Kidney (tissue), 13 donors: ENCODE measurements at regions not wholly inside any gene's neighbourhood (a gene's known extent, or its start where the extent isn't known, plus 50 kb on each side); places are given as distances from the start of the nearest gene placed in this dataset.

Source experiments
- DNase-seq, 5 donors: peaks; one replicate each; pipeline ENCODE4 v3.0.0-alpha.2; 2013 to 2020
- FAIRE-seq: peaks from 2 replicates; lab custom pipeline; 2012; peaks lifted over from hg19 to GRCh38; lab: Jason Lieb, UNC
- H3K27ac ChIP-seq, 2 donors: one replicate each; pipeline ENCODE4 v1.7.0; 2013; ENCODE audit warnings: low read depth in 2 of 2, low read length in 2 of 2, inconsistent platforms in 1 of 2
- H3K27me3 ChIP-seq: one replicate; pipeline ENCODE4 v1.7.1; 2013; ENCODE audit warnings: low read length, inconsistent platforms; ENCODE audit not compliant: control insufficient read depth, insufficient read depth
- H3K36me3 ChIP-seq, 3 donors: one replicate each; pipeline versions ENCODE4 v1.7.0 to v1.7.1; 2013; ENCODE audit warnings: low read length in 3 of 3, control low read depth in 1 of 3, inconsistent platforms in 1 of 3; ENCODE audit not compliant: insufficient read depth in 3 of 3, control insufficient read depth in 2 of 3
- H3K4me1 ChIP-seq, 3 donors: one replicate each; pipeline versions ENCODE4 v1.7.0 to v1.7.1; 2013; ENCODE audit warnings: low read length in 3 of 3, inconsistent platforms in 1 of 3, low read depth in 1 of 3; ENCODE audit not compliant: control insufficient read depth in 2 of 3, insufficient read depth in 2 of 3
- H3K4me3 ChIP-seq, 3 donors: one replicate each; pipeline versions ENCODE4 v1.7.0 to v1.8.1; 2013; ENCODE audit warnings: low read length in 3 of 3, control low read depth in 1 of 3, inconsistent platforms in 1 of 3
- H3K9ac ChIP-seq, 3 donors: one replicate each; pipeline versions ENCODE4 v1.7.0 to v1.7.1; 2013; ENCODE audit warnings: low read length in 3 of 3, control low read depth in 1 of 3, inconsistent platforms in 1 of 3
- H3K9me3 ChIP-seq, 3 donors: one replicate each; pipeline versions ENCODE4 v1.7.0 to v1.7.1; 2013; ENCODE audit warnings: low read length in 3 of 3, control low read depth in 1 of 3, inconsistent platforms in 1 of 3; ENCODE audit not compliant: control insufficient read depth in 2 of 3, insufficient read depth in 1 of 3
- CTCF ChIP-seq: IDR thresholded peaks from 3 replicates; pipeline ENCODE4 v1.5.1; 2012; ENCODE audit warnings: mild to moderate bottlenecking, moderate library complexity, borderline replicate concordance; ENCODE audit not compliant: insufficient read depth; ENCODE audit errors: extremely low read depth
- intact Hi-C: fragments of 100-400 bp; cut with DNase I; formaldehyde crosslinking; loops from one replicate; pipeline ENCODE4 v1.11.1; 2022
- donor health status: control.
- donor health status: control.
- donor health status: control.
- donor health status: control.
- donor health status: control.
- donor health status: DM: yes; HTN: yes; CAD: no.
- donor health status: Normal renal cell carcinoma (clear cell type).

GRCh38 chr11:122173587-122173986 lies 57.6 kb upstream of the BLID start:
- no peaks in the 10 kb centered on the region for H3K9me3 ChIP-seq
- FAIRE-seq = no peak

GRCh38 chr11:122173074-122173450 lies 57.0 kb upstream of the BLID start:
- Histone ChIP-seq H3K27me3 (no peaks in the 10 kb centered on the region), H3K9ac (no peak overlapping the region), H3K36me3 (no peaks in the 10 kb centered on the region), H3K4me1 (no peaks in the 10 kb centered on the region), H3K9me3 (no peaks in the 10 kb centered on the region), H3K4me3 (no peak overlapping the region), H3K27ac (no peak overlapping the region)
- no peak for DNase-seq
- intact Hi-C loops = no loop called here
- TF ChIP-seq CTCF = no peak
- no peak for FAIRE-seq

More at GRCh38 chr11:122173587-122173986, 57.6 kb upstream of the BLID start:
- no peak for DNase-seq
- intact Hi-C loops = no loop called here
- H3K9ac ChIP-seq = no peak overlapping the region
- no peak overlapping the region for H3K4me3 ChIP-seq
- H3K4me1 ChIP-seq = no peaks in the 10 kb centered on the region
- no peaks in the 10 kb centered on the region for H3K36me3 ChIP-seq
- no peak for TF ChIP-seq CTCF
- H3K27ac ChIP-seq = no peak overlapping the region
- no peaks in the 10 kb centered on the region for H3K27me3 ChIP-seq

DNA sequence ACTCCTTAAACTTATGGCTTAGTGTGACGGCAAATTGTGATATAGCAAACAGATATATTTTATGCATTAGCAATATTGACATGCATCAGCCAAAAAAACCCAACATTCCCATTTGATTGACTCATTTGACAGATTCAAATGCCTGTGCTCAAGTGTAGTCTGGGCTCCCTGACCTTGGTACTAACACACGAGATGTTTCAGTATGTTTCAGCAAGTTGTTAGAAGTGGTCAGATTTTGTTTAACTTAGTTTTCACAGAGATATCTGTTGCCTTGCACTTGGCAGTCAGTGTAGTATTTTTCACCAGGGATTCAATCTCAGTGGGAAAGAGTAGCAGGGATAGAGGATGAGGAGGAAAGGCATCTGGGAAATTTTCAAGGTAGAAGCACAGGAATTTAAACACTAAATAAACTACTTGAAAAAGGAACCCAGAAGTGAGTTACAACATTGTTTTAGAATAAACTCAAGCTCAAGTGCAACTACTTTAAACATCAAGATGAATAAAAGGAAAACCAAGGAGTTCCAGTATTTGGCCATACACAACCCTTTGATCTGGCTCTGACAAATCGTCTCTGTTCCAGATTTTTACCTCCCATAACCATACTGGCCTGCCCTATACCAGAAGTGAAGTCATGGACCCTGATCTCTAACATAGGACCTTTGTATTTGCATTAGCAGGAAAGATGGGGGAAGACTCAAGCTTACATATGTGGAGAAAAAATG lies 56.5 kb upstream of the BLID start:
- no peak overlapping the region for H3K27ac ChIP-seq
- intact Hi-C loops = no loop called here
- no peaks in the 10 kb centered on the region for H3K4me1 ChIP-seq
- DNase-seq (no peak), FAIRE-seq (no peak)
- H3K9ac ChIP-seq = no peak overlapping the region
- no peaks in the 10 kb centered on the region for H3K9me3 ChIP-seq
- no peak overlapping the region for H3K4me3 ChIP-seq
- no peaks in the 10 kb centered on the region for H3K27me3 ChIP-seq
- no peak for TF ChIP-seq CTCF
- no peaks in the 10 kb centered on the region for H3K36me3 ChIP-seq
